Smooth muscle cell (in vitro differentiated cells): ENCODE measurements at regions not wholly inside any gene's neighbourhood (a gene's known extent, or its start where the extent isn't known, plus 50 kb on each side); places are given as distances from the start of the nearest gene placed in this dataset.

Experiments used
- DNase-seq: peaks from one replicate; lab custom pipeline; 2025; ENCODE audit not compliant: unreplicated experiment; lab: John Stamatoyannopoulos, UW
- H2AFZ ChIP-seq: fragments of 200-600 bp; sonication (generic); 2 replicates; pipeline ENCODE4 v1.6.0; 2016; ENCODE audit warnings: antibody characterized with exemption, low read depth, mild to moderate bottlenecking
- H3F3A ChIP-seq: fragments of 200-600 bp; sonication (generic); 2 replicates; pipeline ENCODE4 v1.6.0; 2017; ENCODE audit warnings: antibody characterized with exemption, low read depth
- H3K27ac ChIP-seq: fragments of 200-600 bp; sonication (generic); 2 replicates; pipeline ENCODE4 v1.5.1; 2016; ENCODE audit warnings: low read depth, mild to moderate bottlenecking
- H3K27me3 ChIP-seq: fragments of 200-600 bp; sonication (generic); 2 replicates; pipeline ENCODE4 v1.6.1; 2016; ENCODE audit warnings: low read depth, mild to moderate bottlenecking
- H3K36me3 ChIP-seq: fragments of 200-600 bp; sonication (generic); 2 replicates; pipeline ENCODE4 v1.5.1; 2016; ENCODE audit warnings: low read depth
- H3K4me1 ChIP-seq: fragments of 200-600 bp; sonication (generic); 2 replicates; pipeline ENCODE4 v1.5.1; 2016; ENCODE audit warnings: low read depth
- H3K4me2 ChIP-seq: fragments of 200-600 bp; sonication (generic); 2 replicates; pipeline ENCODE4 v1.6.0; 2016; ENCODE audit warnings: mild to moderate bottlenecking
- H3K4me3 ChIP-seq: fragments of 200-600 bp; sonication (generic); 2 replicates; pipeline ENCODE4 v1.5.1; 2016; ENCODE audit warnings: mild to moderate bottlenecking
- H3K79me2 ChIP-seq: fragments of 200-600 bp; sonication (generic); 2 replicates; pipeline ENCODE4 v1.6.0; 2016; ENCODE audit warnings: low read depth, mild to moderate bottlenecking
- H3K9ac ChIP-seq: fragments of 200-600 bp; sonication (generic); 2 replicates; pipeline ENCODE4 v1.6.0; 2016; ENCODE audit warnings: low read depth
- H3K9me3 ChIP-seq: fragments of 200-600 bp; sonication (generic); replicated peaks from 2 replicates; pipeline ENCODE4 v1.5.1; 2016; ENCODE audit warnings: low read depth
- H4K20me1 ChIP-seq: fragments of 200-600 bp; sonication (generic); 2 replicates; pipeline ENCODE4 v1.6.0; 2016; ENCODE audit warnings: low read depth
- whole genome bisulfite sequencing: methylation state at CpG from one replicate; pipeline ENCODE4 v1.1.7; 2016; ENCODE audit warnings: low lambda C conversion rate; 5-methylcytosine and 5-hydroxymethylcytosine counted together
- TF ChIP-seq, protein P1 (sequence below): fragments of 200-600 bp; sonication (generic); IDR thresholded peaks from 2 replicates; pipeline ENCODE4 v1.5.1; 2017; ENCODE audit warnings: borderline replicate concordance, mild to moderate bottlenecking, antibody characterized with exemption; ENCODE audit not compliant: insufficient read depth, poor library complexity, severe bottlenecking

DNA sequence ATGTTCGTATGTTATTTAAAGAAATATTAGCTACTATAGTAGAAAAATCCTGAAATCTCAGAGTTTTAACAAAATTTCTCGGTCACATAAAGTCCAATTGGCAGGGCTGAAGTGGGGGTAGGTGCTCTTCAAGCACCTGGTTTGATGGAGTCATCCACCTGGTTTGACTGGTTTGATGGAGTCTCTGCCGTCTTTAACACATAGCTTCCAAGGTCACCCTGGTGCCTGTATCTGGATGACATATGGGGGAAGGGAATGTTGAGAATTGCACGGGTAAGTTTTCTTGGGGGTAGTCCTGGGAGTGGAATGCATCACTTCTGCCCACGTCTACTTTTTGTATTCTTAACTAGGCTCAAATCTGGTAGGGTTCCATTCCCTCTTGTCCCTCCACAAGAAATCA, 351.2 kb downstream of the SH3GL2 start:
- H3K4me3 ChIP-seq = no peak overlapping the region
- no peak overlapping the region for H3K9ac ChIP-seq
- H3K27ac ChIP-seq = no peak overlapping the region
- peaks cover 9% of the 10 kb centered on the region for H3K4me1 ChIP-seq
- H3K79me2 ChIP-seq = no peaks in the 10 kb centered on the region
- WGBS = 70% methylated on average over 5 of the region's 5 CpGs
- no peak for DNase-seq
- TF ChIP-seq, protein P1, sequence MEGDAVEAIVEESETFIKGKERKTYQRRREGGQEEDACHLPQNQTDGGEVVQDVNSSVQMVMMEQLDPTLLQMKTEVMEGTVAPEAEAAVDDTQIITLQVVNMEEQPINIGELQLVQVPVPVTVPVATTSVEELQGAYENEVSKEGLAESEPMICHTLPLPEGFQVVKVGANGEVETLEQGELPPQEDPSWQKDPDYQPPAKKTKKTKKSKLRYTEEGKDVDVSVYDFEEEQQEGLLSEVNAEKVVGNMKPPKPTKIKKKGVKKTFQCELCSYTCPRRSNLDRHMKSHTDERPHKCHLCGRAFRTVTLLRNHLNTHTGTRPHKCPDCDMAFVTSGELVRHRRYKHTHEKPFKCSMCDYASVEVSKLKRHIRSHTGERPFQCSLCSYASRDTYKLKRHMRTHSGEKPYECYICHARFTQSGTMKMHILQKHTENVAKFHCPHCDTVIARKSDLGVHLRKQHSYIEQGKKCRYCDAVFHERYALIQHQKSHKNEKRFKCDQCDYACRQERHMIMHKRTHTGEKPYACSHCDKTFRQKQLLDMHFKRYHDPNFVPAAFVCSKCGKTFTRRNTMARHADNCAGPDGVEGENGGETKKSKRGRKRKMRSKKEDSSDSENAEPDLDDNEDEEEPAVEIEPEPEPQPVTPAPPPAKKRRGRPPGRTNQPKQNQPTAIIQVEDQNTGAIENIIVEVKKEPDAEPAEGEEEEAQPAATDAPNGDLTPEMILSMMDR = no peak
- no peaks in the 10 kb centered on the region for H3K9me3 ChIP-seq
- H3K4me2 ChIP-seq = no peak overlapping the region
- H3K36me3 ChIP-seq = no peaks in the 10 kb centered on the region
- H4K20me1 ChIP-seq = no peaks in the 10 kb centered on the region
- H2AFZ ChIP-seq = no peak overlapping the region
- H3F3A ChIP-seq = no peaks in the 10 kb centered on the region
- peaks cover 10% of the 10 kb centered on the region for H3K27me3 ChIP-seq

- Histone ChIP-seq H3K9ac (no peak overlapping the region), H2AFZ (no peak overlapping the region), H3K4me1 (peaks cover 2% of the 10 kb centered on the region), H3F3A (no peaks in the 10 kb centered on the region), H3K9me3 (no peaks in the 10 kb centered on the region), H3K27ac (no peak overlapping the region), H3K4me3 (no peak overlapping the region), H3K36me3 (no peaks in the 10 kb centered on the region), H4K20me1 (no peaks in the 10 kb centered on the region), H3K27me3 (peaks cover 5% of the 10 kb centered on the region), H3K4me2 (no peak overlapping the region), H3K79me2 (no peaks in the 10 kb centered on the region)
- WGBS = 73% methylated on average over 7 of the region's 7 CpGs
- DNase-seq = no peak
- TF ChIP-seq, protein P1 = no peak
Measured at GRCh38 chr9:17936365-17936764, 357.5 kb downstream of the SH3GL2 start.

GRCh38 chr9:17938035-17938655, 359.3 kb downstream of the SH3GL2 start:
- 74% methylated on average over 8 of the region's 8 CpGs for WGBS
- no peak overlapping the region for H3K9ac ChIP-seq

More at GRCh38 chr9:17938035-17938655, 359.3 kb downstream of the SH3GL2 start:
- Histone ChIP-seq H3K79me2 (no peaks in the 10 kb centered on the region), H3K27me3 (no peaks in the 10 kb centered on the region), H3K4me3 (no peak overlapping the region), H3K4me1 (no peaks in the 10 kb centered on the region), H3K27ac (no peak overlapping the region), H4K20me1 (no peaks in the 10 kb centered on the region), H3F3A (no peaks in the 10 kb centered on the region), H3K9me3 (no peaks in the 10 kb centered on the region), H3K36me3 (no peaks in the 10 kb centered on the region), H3K4me2 (no peak overlapping the region), H2AFZ (no peak overlapping the region)
- no peak for DNase-seq
- TF ChIP-seq, protein P1 = no peak
